HEK293 (cell line): ENCODE measurements at regions not wholly inside any gene's neighbourhood (a gene's known extent, or its start where the extent isn't known, plus 50 kb on each side); places are given as distances from the start of the nearest gene placed in this dataset.

ENCODE experiments used
- CTCF ChIA-PET: fragments of 350-600 bp; formaldehyde crosslinking; extraction: SDS; loops from one replicate; lab custom pipeline; 2021; ENCODE audit warnings: antibody characterized with exemption; lab: Yijun Ruan, JAX
- POLR2A ChIA-PET: fragments of 300-600 bp; formaldehyde crosslinking; extraction: SDS; loops from one replicate; lab custom pipeline; 2020; ENCODE audit warnings: antibody characterized with exemption, inconsistent platforms; lab: Yijun Ruan, JAX
- H3K27ac ChIP-seq: fragments of 200-500 bp; sonication (Bioruptor generic); 2 replicates; pipeline ENCODE4 v1.5.1; 2014; ENCODE audit warnings: low read depth, low read length, control low read depth, inconsistent platforms; ENCODE audit errors: extremely low read depth
- H3K36me3 ChIP-seq, 2 experiments: fragments of 200-500 bp in 1 of 2; sonication (Bioruptor generic) in 1 of 2; 1 replicate in 1 of 2; 2 replicates in 1 of 2; pipeline ENCODE4 v1.5.1; 2014 to 2017; ENCODE audit warnings: inconsistent platforms in 2 of 2, low read length in 2 of 2; ENCODE audit not compliant: control insufficient read depth in 2 of 2, insufficient read depth in 1 of 2
- H3K4me1 ChIP-seq: fragments of 200-500 bp; sonication (Bioruptor generic); 2 replicates; pipeline ENCODE4 v1.5.1; 2014; ENCODE audit warnings: mild to moderate bottlenecking, low read length, inconsistent platforms; ENCODE audit not compliant: control insufficient read depth, insufficient read depth
- H3K4me3 ChIP-seq: 2 replicates; pipeline ENCODE4 v1.5.1; 2011; ENCODE audit warnings: low read depth, mild to moderate bottlenecking, control low read depth, low read length, moderate library complexity
- H3K9me3 ChIP-seq: fragments of 200-500 bp; sonication (Bioruptor generic); 2 replicates; pipeline ENCODE4 v1.5.1; 2014; ENCODE audit warnings: low read depth, low read length, inconsistent platforms; ENCODE audit not compliant: control insufficient read depth, insufficient read depth
- GLIS1 ChIP-seq: fragments of 450-650 bp; formaldehyde crosslinking; IDR thresholded peaks from 2 replicates; pipeline ENCODE4 v1.5.1; 2016; ENCODE audit warnings: missing biosample characterization, missing genetic modification characterization
- HIC1 ChIP-seq: fragments of 450-650 bp; formaldehyde crosslinking; IDR thresholded peaks from 2 replicates; pipeline ENCODE4 v1.5.1; 2016; ENCODE audit warnings: missing biosample characterization, missing genetic modification characterization
- KLF8 ChIP-seq: fragments of 450-650 bp; formaldehyde crosslinking; IDR thresholded peaks from 2 replicates; pipeline ENCODE4 v1.5.1; 2016; ENCODE audit warnings: missing biosample characterization, missing genetic modification characterization
- PRDM6 ChIP-seq: fragments of 450-650 bp; formaldehyde crosslinking; IDR thresholded peaks from 2 replicates; pipeline ENCODE4 v1.5.1; 2017; ENCODE audit warnings: missing biosample characterization, missing genetic modification characterization
- ZBTB1 ChIP-seq: fragments of 450-650 bp; formaldehyde crosslinking; IDR thresholded peaks from 2 replicates; pipeline ENCODE4 v1.5.1; 2016; ENCODE audit warnings: missing biosample characterization, missing genetic modification characterization
- ZBTB7A ChIP-seq: fragments of 450-650 bp; formaldehyde crosslinking; IDR thresholded peaks from 2 replicates; pipeline ENCODE4 v1.5.1; 2016; ENCODE audit warnings: low read depth, missing biosample characterization, missing genetic modification characterization
- ZIC2 ChIP-seq: fragments of 450-650 bp; formaldehyde crosslinking; IDR thresholded peaks from 2 replicates; pipeline ENCODE4 v1.5.1; 2016; ENCODE audit warnings: missing biosample characterization, missing genetic modification characterization
- ZNF146 ChIP-seq: fragments of 450-650 bp; formaldehyde crosslinking; IDR thresholded peaks from 2 replicates; pipeline ENCODE4 v1.5.1; 2016; ENCODE audit warnings: missing biosample characterization, missing genetic modification characterization
- ZNF16 ChIP-seq: fragments of 450-650 bp; formaldehyde crosslinking; IDR thresholded peaks from 2 replicates; pipeline ENCODE4 v1.5.1; 2016; ENCODE audit warnings: low read depth, missing biosample characterization, missing genetic modification characterization
- ZNF362 ChIP-seq: fragments of 450-650 bp; formaldehyde crosslinking; IDR thresholded peaks from 2 replicates; pipeline ENCODE4 v1.5.1; 2016; ENCODE audit warnings: missing biosample characterization, missing genetic modification characterization
- ZNF501 ChIP-seq: fragments of 450-650 bp; formaldehyde crosslinking; IDR thresholded peaks from 2 replicates; pipeline ENCODE4 v1.5.1; 2016; ENCODE audit warnings: missing biosample characterization, missing genetic modification characterization
- ZNF639 ChIP-seq: fragments of 450-650 bp; formaldehyde crosslinking; IDR thresholded peaks from 2 replicates; pipeline ENCODE4 v1.5.1; 2016; ENCODE audit warnings: missing biosample characterization, missing genetic modification characterization
- ZNF660 ChIP-seq: fragments of 450-650 bp; IDR thresholded peaks from 2 replicates; pipeline ENCODE4 v1.5.1; 2018; ENCODE audit warnings: missing biosample characterization, mild to moderate bottlenecking, missing genetic modification characterization
- ZNF670 ChIP-seq: fragments of 450-650 bp; formaldehyde crosslinking; IDR thresholded peaks from 2 replicates; pipeline ENCODE4 v1.5.1; 2016; ENCODE audit warnings: missing biosample characterization, missing genetic modification characterization, low read depth
- ZSCAN5A ChIP-seq: fragments of 450-650 bp; formaldehyde crosslinking; IDR thresholded peaks from 2 replicates; pipeline ENCODE4 v1.5.1; 2016; ENCODE audit warnings: missing biosample characterization, missing genetic modification characterization

GRCh38 chr22:46029036-46029435 is 52.1 kb upstream of the WNT7B start (continued):
- no peak for TF ChIP-seq ZNF670

- H3K9me3 ChIP-seq = no peaks in the 10 kb centered on the region
- ChIA-PET POLR2A (no interaction called here), CTCF (interaction anchor here (0.9 to 2.9 kb wide), 3 partner anchors 18 to 24 kb away, joined by 5 to 14 read pairs (median 11); no protein-coding TSS in a partner anchor)
- H3K4me1 ChIP-seq = no peaks in the 10 kb centered on the region
- TF ChIP-seq ZNF146 (tag by site-specific recombination) (no peak), KLF8 (tag by site-specific recombination) (no peak), ZNF16 (tag by site-specific recombination) (peak; percentile 91), ZNF362 (no peak), ZSCAN5A (tag by site-specific recombination) (no peak), GLIS1 (peak; percentile 47), ZNF501 (tag by site-specific recombination) (no peak), ZNF639 (tag by site-specific recombination) (no peak), ZNF660 (tag by site-specific recombination) (no peak), HIC1 (tag by site-specific recombination) (no peak), ZIC2 (tag by site-specific recombination) (peak; percentile 31; the same call in 1 of the 2 replicates), ZBTB1 (tag by site-specific recombination) (no peak), PRDM6 (tag by site-specific recombination) (no peak), ZBTB7A (tag by site-specific recombination) (no peak)
- H3K36me3 ChIP-seq = no peaks in the 10 kb centered on the region
- H3K4me3 ChIP-seq = no peak overlapping the region
- no peak overlapping the region for H3K27ac ChIP-seq
These were observed 52.7 kb upstream of the WNT7B start for GRCh38 chr22:46029574-46030200.
